Trophoblast cell (in vitro differentiated cells and primary cell): ENCODE measurements at regions not wholly inside any gene's neighbourhood (a gene's known extent, or its start where the extent isn't known, plus 50 kb on each side); places are given as distances from the start of the nearest gene placed in this dataset.

Experiments
- DNase-seq, 2 donors: peaks; one replicate each; pipeline ENCODE4 v3.0.0-alpha.2; 2016
- H2AFZ ChIP-seq: 2 replicates; pipeline ENCODE4 v1.6.1; 2013; ENCODE audit warnings: low read length, moderate library complexity, mild to moderate bottlenecking; ENCODE audit not compliant: insufficient read depth, poor library complexity
- H2AK5ac ChIP-seq: 2 replicates; pipeline ENCODE4 v1.6.1; 2013; ENCODE audit warnings: mild to moderate bottlenecking, low read length
- H2BK120ac ChIP-seq: 2 replicates; pipeline ENCODE4 v1.6.1; 2013; ENCODE audit warnings: low read length, mild to moderate bottlenecking, moderate library complexity; ENCODE audit not compliant: insufficient read depth, poor library complexity
- H2BK12ac ChIP-seq: 2 replicates; pipeline ENCODE4 v1.6.1; 2013; ENCODE audit warnings: mild to moderate bottlenecking, low read length, moderate library complexity
- H2BK5ac ChIP-seq: 2 replicates; pipeline ENCODE4 v1.6.1; 2013; ENCODE audit warnings: low read length, low read depth, moderate library complexity, mild to moderate bottlenecking; ENCODE audit not compliant: poor library complexity
- H3K14ac ChIP-seq: 2 replicates; pipeline ENCODE4 v1.6.1; 2013; ENCODE audit warnings: mild to moderate bottlenecking, low read length
- H3K18ac ChIP-seq: 2 replicates; pipeline ENCODE4 v1.6.1; 2013; ENCODE audit warnings: mild to moderate bottlenecking, low read length
- H3K23ac ChIP-seq: 2 replicates; pipeline ENCODE4 v1.6.1; 2013; ENCODE audit warnings: low read length
- H3K27ac ChIP-seq: 2 replicates; pipeline ENCODE4 v1.5.1; 2013; ENCODE audit warnings: low read depth, mild to moderate bottlenecking, inconsistent platforms, low read length, moderate library complexity
- H3K27me3 ChIP-seq: 2 replicates; pipeline ENCODE4 v1.6.1; 2013; ENCODE audit warnings: inconsistent platforms, mild to moderate bottlenecking, low read length, moderate library complexity; ENCODE audit not compliant: insufficient read depth
- H3K36me3 ChIP-seq, 2 experiments: 1 replicate in 1 of 2; 2 replicates in 1 of 2; pipeline ENCODE4 v1.6.1; 2013; ENCODE audit warnings: low read length in 2 of 2, mild to moderate bottlenecking in 2 of 2, moderate library complexity in 1 of 2; ENCODE audit not compliant: insufficient read depth in 2 of 2, control insufficient read depth in 1 of 2
- H3K4ac ChIP-seq: 2 replicates; pipeline ENCODE4 v1.6.1; 2013; ENCODE audit warnings: low read depth, mild to moderate bottlenecking, low read length, moderate library complexity
- H3K4me1 ChIP-seq, 2 experiments: 1 replicate in 1 of 2; 2 replicates in 1 of 2; pipeline ENCODE4 v1.6.1; 2013; ENCODE audit warnings: low read length in 2 of 2, mild to moderate bottlenecking in 2 of 2, moderate library complexity in 1 of 2; ENCODE audit not compliant: insufficient read depth in 2 of 2, control insufficient read depth in 1 of 2
- H3K4me2 ChIP-seq: 2 replicates; pipeline ENCODE4 v1.6.1; 2013; ENCODE audit warnings: inconsistent platforms, mild to moderate bottlenecking, low read length, moderate library complexity
- H3K4me3 ChIP-seq: 2 replicates; pipeline ENCODE4 v1.5.1; 2013; ENCODE audit warnings: mild to moderate bottlenecking, low read depth, low read length, inconsistent platforms
- H3K79me1 ChIP-seq: one replicate; pipeline ENCODE4 v1.6.1; 2013; ENCODE audit warnings: low read length
- H3K79me2 ChIP-seq: 2 replicates; pipeline ENCODE4 v1.6.1; 2013; ENCODE audit warnings: low read length, mild to moderate bottlenecking; ENCODE audit not compliant: control insufficient read depth, insufficient read depth, poor library complexity
- H3K9ac ChIP-seq: 2 replicates; pipeline ENCODE4 v1.6.1; 2013; ENCODE audit warnings: mild to moderate bottlenecking, low read length
- H3K9me3 ChIP-seq: 2 replicates; pipeline ENCODE4 v1.6.1; 2013; ENCODE audit warnings: low read depth, mild to moderate bottlenecking, control low read depth, inconsistent platforms, low read length; ENCODE audit not compliant: insufficient read depth
- H4K12ac ChIP-seq: 2 replicates; pipeline ENCODE4 v1.6.1; 2013; ENCODE audit warnings: low read depth, mild to moderate bottlenecking, low read length, moderate library complexity
- H4K8ac ChIP-seq: 2 replicates; pipeline ENCODE4 v1.6.1; 2013; ENCODE audit warnings: low read depth, mild to moderate bottlenecking, low read length, moderate library complexity
- H4K91ac ChIP-seq: one replicate; pipeline ENCODE4 v1.6.1; 2013; ENCODE audit warnings: low read depth, mild to moderate bottlenecking, low read length, moderate library complexity
- WGBS: extraction: QIAGEN DNeasy Blood & Tissue Kit; methylation state at CpG from one replicate; pipeline ENCODE4 v1.1.7; 2013; ENCODE audit warnings: missing lambda C conversion rate; ENCODE audit not compliant: insufficient read length, insufficient coverage; ENCODE audit errors: extremely low coverage; 5-methylcytosine and 5-hydroxymethylcytosine counted together

DNA sequence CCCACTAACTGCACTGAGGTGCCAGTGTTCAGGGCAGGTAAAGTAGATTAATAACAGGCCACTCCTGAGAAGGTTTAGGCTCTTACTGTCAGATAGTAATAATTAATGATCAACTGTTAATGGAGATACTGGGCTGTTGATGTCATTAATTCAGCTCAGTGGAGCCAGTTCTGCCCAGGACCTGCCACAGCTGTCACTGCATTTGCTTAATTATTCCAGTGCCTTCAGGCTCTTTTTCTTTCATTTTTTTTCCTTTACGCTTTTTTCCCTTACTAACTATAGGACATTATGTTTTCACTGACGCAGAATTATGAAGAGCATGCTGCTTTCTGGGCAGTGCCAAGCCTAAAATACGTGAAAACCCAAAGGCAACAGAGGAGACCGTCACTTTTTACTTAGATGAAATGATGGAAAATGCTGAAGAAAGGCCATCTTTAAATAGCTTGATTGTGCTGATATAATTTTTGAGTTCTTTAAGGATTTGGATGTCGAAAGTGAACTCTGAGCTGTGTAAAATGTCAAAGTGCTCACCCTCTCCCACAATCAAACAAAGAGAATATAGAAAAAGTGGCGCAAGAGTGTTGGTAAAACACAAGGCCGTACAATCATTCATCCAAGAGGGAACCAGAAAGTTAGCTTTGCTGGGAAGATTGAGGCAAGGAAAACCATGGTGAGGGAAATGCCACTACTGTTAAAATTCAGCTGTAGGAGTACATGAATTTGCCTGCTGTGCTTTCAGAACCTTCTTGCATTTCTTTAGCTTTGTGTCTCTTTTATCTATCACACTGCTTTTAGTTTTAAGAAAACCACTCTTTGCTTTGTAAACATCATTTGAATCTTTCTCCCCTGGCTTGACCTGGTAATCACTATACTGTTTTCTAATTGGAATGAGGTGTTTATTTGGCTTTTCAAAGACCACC lies 192.0 kb upstream of the ZEB2 start:
- H4K8ac ChIP-seq, result no peak overlapping the region
- H3K27me3 ChIP-seq, result no peaks in the 10 kb centered on the region
- no CpG with 5 or more reads among the region's 7 CpGs for WGBS
- H4K12ac ChIP-seq, result no peak overlapping the region
- H2AK5ac ChIP-seq, result no peak overlapping the region
- H4K91ac ChIP-seq, result no peak overlapping the region
- H3K14ac ChIP-seq, result no peak overlapping the region
- H3K9ac ChIP-seq, result no peak overlapping the region
- H3K36me3 ChIP-seq, result no peaks in the 10 kb centered on the region
- no peak overlapping the region for H3K4me2 ChIP-seq
- H2BK5ac ChIP-seq, result no peak overlapping the region
- no peaks in the 10 kb centered on the region for H3K79me1 ChIP-seq
- H3K9me3 ChIP-seq, result no peaks in the 10 kb centered on the region
- no peak overlapping the region for H3K18ac ChIP-seq
- H3K4me1 ChIP-seq, result no peaks in the 10 kb centered on the region
- H3K79me2 ChIP-seq, result no peaks in the 10 kb centered on the region
- H2AFZ ChIP-seq, result no peak overlapping the region
- H3K4me3 ChIP-seq, result no peak overlapping the region
- H3K23ac ChIP-seq, result no peak overlapping the region
- H3K4ac ChIP-seq, result no peak overlapping the region
- no peak for DNase-seq
- no peak overlapping the region for H3K27ac ChIP-seq
- H2BK120ac ChIP-seq, result no peak overlapping the region
- H2BK12ac ChIP-seq, result no peak overlapping the region

DNA sequence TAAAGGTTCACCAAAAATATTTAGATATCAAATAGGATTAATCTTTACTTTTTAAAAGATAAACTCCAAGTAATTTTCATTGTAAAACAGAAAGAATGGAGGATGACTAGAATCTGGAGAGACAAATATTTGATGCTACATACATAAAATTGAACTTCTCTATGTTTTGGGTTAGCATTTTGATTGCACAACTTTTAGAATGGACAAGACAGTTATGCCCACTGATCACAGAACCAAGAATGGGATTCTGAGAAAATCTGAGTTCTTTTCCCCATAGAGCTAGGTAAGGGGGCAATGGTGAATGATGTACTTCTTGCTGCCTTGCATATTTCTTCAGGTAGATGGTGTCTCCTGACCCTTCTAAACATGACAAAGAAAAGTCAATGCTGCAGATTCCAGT lies 191.2 kb upstream of the ZEB2 start:
- Histone ChIP-seq H3K9me3 (no peaks in the 10 kb centered on the region), H3K9ac (no peak overlapping the region), H3K79me2 (no peaks in the 10 kb centered on the region), H4K12ac (no peak overlapping the region), H3K23ac (no peak overlapping the region), H3K4ac (no peak overlapping the region), H4K91ac (no peak overlapping the region), H3K36me3 (no peaks in the 10 kb centered on the region), H2AK5ac (no peak overlapping the region), H2BK5ac (no peak overlapping the region), H3K27ac (no peak overlapping the region), H3K4me2 (no peak overlapping the region), H3K79me1 (no peaks in the 10 kb centered on the region), H2AFZ (no peak overlapping the region), H2BK12ac (no peak overlapping the region), H2BK120ac (no peak overlapping the region), H3K4me3 (no peak overlapping the region), H4K8ac (no peak overlapping the region), H3K18ac (no peak overlapping the region), H3K4me1 (no peaks in the 10 kb centered on the region), H3K14ac (no peak overlapping the region), H3K27me3 (no peaks in the 10 kb centered on the region)
- no peak for DNase-seq

DNA sequence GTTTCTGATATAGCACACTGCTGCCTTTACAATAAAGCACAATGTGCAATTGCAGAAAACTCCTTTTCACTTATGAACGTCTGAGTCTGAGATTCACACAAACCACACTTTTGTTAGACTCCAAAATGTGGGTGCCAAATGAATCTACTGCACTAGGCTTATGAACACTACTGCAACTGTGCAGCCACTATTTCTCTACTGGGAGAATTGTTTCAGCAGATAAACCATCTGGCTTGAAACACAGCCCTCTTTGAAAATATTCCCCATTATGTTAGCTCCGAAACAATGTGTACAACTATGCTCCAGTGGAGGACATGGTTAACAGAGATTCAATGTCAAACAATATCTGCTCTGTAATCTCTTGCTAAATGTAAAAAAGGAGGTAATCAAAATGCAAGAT lies 188.7 kb upstream of the ZEB2 start:
- H3K27ac ChIP-seq, result no peak overlapping the region
- H3K4ac ChIP-seq, result no peak overlapping the region
- H3K79me1 ChIP-seq, result no peaks in the 10 kb centered on the region
- no peak overlapping the region for H2BK12ac ChIP-seq
- H3K27me3 ChIP-seq, result no peaks in the 10 kb centered on the region
- WGBS, result no CpG with 5 or more reads among the region's 2 CpGs
- no peak for DNase-seq
- H4K8ac ChIP-seq, result no peak overlapping the region
- H3K36me3 ChIP-seq, result no peaks in the 10 kb centered on the region
- no peak overlapping the region for H2BK120ac ChIP-seq
- no peak overlapping the region for H4K91ac ChIP-seq
- no peak overlapping the region for H3K9ac ChIP-seq
- H4K12ac ChIP-seq, result no peak overlapping the region
- H3K18ac ChIP-seq, result no peak overlapping the region
- H3K4me3 ChIP-seq, result no peak overlapping the region
- no peak overlapping the region for H3K4me2 ChIP-seq
- H2AFZ ChIP-seq, result no peak overlapping the region
- H2BK5ac ChIP-seq, result no peak overlapping the region
- no peak overlapping the region for H2AK5ac ChIP-seq
- no peaks in the 10 kb centered on the region for H3K79me2 ChIP-seq
- H3K4me1 ChIP-seq, result peaks cover 0 to 3% of the 10 kb centered on the region in 2 experiments
- H3K9me3 ChIP-seq, result no peaks in the 10 kb centered on the region
- H3K14ac ChIP-seq, result no peak overlapping the region
- no peak overlapping the region for H3K23ac ChIP-seq

DNA sequence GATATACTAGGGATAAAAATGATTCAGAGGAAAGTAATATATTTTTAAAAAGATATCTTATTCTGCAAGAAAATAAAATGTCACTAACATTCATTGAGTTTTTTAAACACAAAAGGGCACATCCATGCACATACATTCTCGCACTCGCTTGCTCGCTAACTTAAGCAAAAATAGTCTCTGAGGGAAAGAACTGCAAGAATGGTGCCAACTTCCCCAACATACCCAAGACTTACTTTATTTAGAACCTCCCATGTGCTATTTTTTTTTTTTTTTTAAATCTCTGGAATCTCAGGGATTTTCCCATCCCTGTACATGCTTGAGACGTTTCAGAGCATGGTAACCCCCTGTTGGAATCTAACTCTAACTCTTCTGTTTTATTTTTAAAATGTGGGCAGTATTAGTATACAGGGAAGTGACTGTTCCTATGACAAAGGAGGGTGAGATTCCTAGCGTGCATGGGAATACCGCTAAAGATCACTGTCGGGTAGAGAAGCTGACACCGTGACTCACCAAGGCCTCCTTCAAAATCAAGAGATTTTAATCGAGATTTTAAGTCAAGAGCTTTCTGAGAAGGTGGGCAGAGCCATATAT lies 187.9 kb upstream of the ZEB2 start:
- WGBS, result no CpG with 5 or more reads among the region's 9 CpGs
- Histone ChIP-seq H2BK12ac (no peak overlapping the region), H4K91ac (no peak overlapping the region), H3K14ac (no peak overlapping the region), H3K4me2 (no peak overlapping the region), H2BK120ac (no peak overlapping the region), H3K18ac (no peak overlapping the region), H3K79me1 (no peaks in the 10 kb centered on the region), H2AFZ (no peak overlapping the region), H3K4me1 (peaks cover 0 to 4% of the 10 kb centered on the region in 2 experiments), H2AK5ac (no peak overlapping the region), H3K23ac (no peak overlapping the region), H3K4me3 (no peak overlapping the region), H2BK5ac (no peak overlapping the region), H3K36me3 (no peaks in the 10 kb centered on the region), H3K9me3 (no peaks in the 10 kb centered on the region), H3K4ac (no peak overlapping the region), H3K27me3 (no peaks in the 10 kb centered on the region), H4K8ac (no peak overlapping the region), H4K12ac (no peak overlapping the region), H3K79me2 (no peaks in the 10 kb centered on the region), H3K27ac (no peak overlapping the region), H3K9ac (no peak overlapping the region)
- peak; percentile 19 to 53 for DNase-seq
